ENCODE measurements at regions not wholly inside any gene's neighbourhood (a gene's known extent, or its start where the extent isn't known, plus 50 kb on each side); places are given as distances from the start of the nearest gene placed in this dataset.

DNA sequence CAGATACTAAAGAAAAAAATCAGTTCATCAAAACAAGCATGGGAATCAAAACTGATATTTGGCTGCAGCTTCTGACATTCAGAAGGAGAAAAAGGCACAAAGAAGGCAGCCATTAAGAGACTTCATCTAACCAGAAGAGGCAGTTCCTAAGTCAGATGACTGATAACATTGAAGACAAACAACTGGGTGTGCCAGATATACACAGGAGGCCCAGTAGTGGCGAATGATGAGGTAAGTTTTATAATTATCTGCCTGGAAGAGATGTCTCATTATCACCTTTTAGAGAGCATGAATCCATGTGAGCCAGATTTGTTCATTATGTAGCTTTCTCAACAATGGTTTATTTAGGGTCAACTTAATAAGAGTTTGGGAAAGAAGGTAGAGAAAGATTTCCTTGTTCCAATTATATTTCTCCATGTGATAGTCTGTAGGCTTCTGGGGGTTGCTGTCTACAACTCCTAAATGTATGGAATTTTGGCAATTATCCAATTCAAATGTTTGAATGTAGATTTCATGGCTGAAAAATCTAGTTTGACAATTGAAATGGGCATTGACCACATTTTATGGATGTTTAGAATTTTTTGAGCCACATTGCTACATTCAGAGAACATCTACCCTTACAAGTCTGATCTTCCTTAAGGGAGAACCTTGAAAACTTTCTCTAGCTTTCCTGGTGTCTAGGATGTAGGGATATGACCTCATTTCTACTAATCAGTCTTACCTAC lies 50.4 kb upstream of the RASGRF1 start:
- Histone ChIP-seq H3K4me2 (ENCODE audit: low read length) (no peak overlapping the region), H3K36me3 (ENCODE audit: insufficient read depth, low read length) (no peaks in the 10 kb centered on the region), H3K9me3 (ENCODE audit: low read length) (peaks cover 4% of the 10 kb centered on the region), H4K20me1 (ENCODE audit: insufficient read depth) (no peaks in the 10 kb centered on the region), H3K4me3 (ENCODE audit: low read length) (no peak overlapping the region), H3K27ac (ENCODE audit: low read length) (no peak overlapping the region), H3K79me2 (replicated peaks; ENCODE audit: insufficient read depth, low read length) (no peaks in the 10 kb centered on the region), H3K9me2 (ENCODE audit: insufficient read depth, low read length) (no peaks in the 10 kb centered on the region), H3F3A (ENCODE audit: insufficient read depth, low read length, poor library complexity, severe bottlenecking) (no peaks in the 10 kb centered on the region), H3K27me3 (ENCODE audit: insufficient read depth, low read depth, low read length) (no peaks in the 10 kb centered on the region), H2AFZ (ENCODE audit: low read depth, low read length) (no peak overlapping the region), H3K9ac (ENCODE audit: low read length) (no peak overlapping the region)
- no peak for TF ChIP-seq POLR2AphosphoS5 (IDR thresholded peaks at IDR 0.05)
- TF ChIP-seq SMC3 (conservative IDR thresholded peaks at IDR 0.05; ENCODE audit: poor library complexity) = no peak
- no peak for TF ChIP-seq MXI1 (conservative IDR thresholded peaks at IDR 0.05; ENCODE audit: poor library complexity, severe bottlenecking)
- TF ChIP-seq TAF1 (IDR thresholded peaks at IDR 0.05; ENCODE audit: low read depth) = no peak
- TF ChIP-seq, protein P1, sequence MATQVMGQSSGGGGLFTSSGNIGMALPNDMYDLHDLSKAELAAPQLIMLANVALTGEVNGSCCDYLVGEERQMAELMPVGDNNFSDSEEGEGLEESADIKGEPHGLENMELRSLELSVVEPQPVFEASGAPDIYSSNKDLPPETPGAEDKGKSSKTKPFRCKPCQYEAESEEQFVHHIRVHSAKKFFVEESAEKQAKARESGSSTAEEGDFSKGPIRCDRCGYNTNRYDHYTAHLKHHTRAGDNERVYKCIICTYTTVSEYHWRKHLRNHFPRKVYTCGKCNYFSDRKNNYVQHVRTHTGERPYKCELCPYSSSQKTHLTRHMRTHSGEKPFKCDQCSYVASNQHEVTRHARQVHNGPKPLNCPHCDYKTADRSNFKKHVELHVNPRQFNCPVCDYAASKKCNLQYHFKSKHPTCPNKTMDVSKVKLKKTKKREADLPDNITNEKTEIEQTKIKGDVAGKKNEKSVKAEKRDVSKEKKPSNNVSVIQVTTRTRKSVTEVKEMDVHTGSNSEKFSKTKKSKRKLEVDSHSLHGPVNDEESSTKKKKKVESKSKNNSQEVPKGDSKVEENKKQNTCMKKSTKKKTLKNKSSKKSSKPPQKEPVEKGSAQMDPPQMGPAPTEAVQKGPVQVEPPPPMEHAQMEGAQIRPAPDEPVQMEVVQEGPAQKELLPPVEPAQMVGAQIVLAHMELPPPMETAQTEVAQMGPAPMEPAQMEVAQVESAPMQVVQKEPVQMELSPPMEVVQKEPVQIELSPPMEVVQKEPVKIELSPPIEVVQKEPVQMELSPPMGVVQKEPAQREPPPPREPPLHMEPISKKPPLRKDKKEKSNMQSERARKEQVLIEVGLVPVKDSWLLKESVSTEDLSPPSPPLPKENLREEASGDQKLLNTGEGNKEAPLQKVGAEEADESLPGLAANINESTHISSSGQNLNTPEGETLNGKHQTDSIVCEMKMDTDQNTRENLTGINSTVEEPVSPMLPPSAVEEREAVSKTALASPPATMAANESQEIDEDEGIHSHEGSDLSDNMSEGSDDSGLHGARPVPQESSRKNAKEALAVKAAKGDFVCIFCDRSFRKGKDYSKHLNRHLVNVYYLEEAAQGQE (IDR thresholded peaks at IDR 0.05; ENCODE audit: borderline replicate concordance) = no peak
- TF ChIP-seq EP300 (conservative IDR thresholded peaks at IDR 0.05; ENCODE audit: poor library complexity, severe bottlenecking) = no peak
- TF ChIP-seq EZH2 (IDR thresholded peaks at IDR 0.05; ENCODE audit: borderline replicate concordance, insufficient read depth, low read length, poor library complexity, severe bottlenecking) = no peak
- TF ChIP-seq RAD21 (conservative IDR thresholded peaks at IDR 0.05) = no peak

Small RNA genes lying in the stretch of these regions (small RNA-seq; reads per million reads assigned to genes)
- 2.6 to 14.4 (median 5.0) reads per million in 3 experiments for gene MIR184

Measured in neural cell (in vitro differentiated cells).